Gastroesophageal sphincter (tissue), 3 donors: ENCODE measurements at regions not wholly inside any gene's neighbourhood (a gene's known extent, or its start where the extent isn't known, plus 50 kb on each side); places are given as distances from the start of the nearest gene placed in this dataset.

Experiments
- CTCF ChIP-seq, 4 experiments: fragments of 200-600 bp in 2 of 4; fragments of 450-650 bp in 2 of 4; sonication (generic) in 1 of 4; IDR thresholded peaks; one replicate each; pipeline ENCODE4 v1.5.1; 2017 to 2019; ENCODE audit warnings: antibody characterized with exemption in 4 of 4, mild to moderate bottlenecking in 2 of 4, moderate library complexity in 2 of 4
- EP300 ChIP-seq: sonication (generic); formaldehyde crosslinking; IDR thresholded peaks from one replicate; pipeline ENCODE4 v1.6.1; 2017; ENCODE audit warnings: antibody characterized with exemption, mild to moderate bottlenecking
- POLR2A ChIP-seq, 2 donors: fragments of 450-650 bp; IDR thresholded peaks; one replicate each; pipeline ENCODE4 v1.6.1; 2017; ENCODE audit warnings: antibody characterized with exemption in 2 of 2, mild to moderate bottlenecking in 2 of 2, moderate library complexity in 1 of 2
- POLR2AphosphoS5 ChIP-seq: sonication (generic); formaldehyde crosslinking; IDR thresholded peaks from one replicate; pipeline ENCODE4 v1.6.1; 2017; ENCODE audit warnings: antibody characterized with exemption

- TF ChIP-seq CTCF (IDR thresholded peaks at IDR 0.05) (no peak), POLR2A (IDR thresholded peaks at IDR 0.05) (no peak), POLR2AphosphoS5 (no peak), EP300 (no peak)
Observed at GRCh38 chr1:60937720-60938119, 144.6 kb upstream of the NFIA start.
